RWPE2 (cell line): ENCODE measurements at regions not wholly inside any gene's neighbourhood (a gene's known extent, or its start where the extent isn't known, plus 50 kb on each side); places are given as distances from the start of the nearest gene placed in this dataset.

Experiments
- ATAC-seq: fragments of 200-7000 bp; cut with Tn5 transposase; 3 replicates; pipeline ENCODE4 v1.9.1; 2021; ENCODE audit warnings: low read depth
- DNase-seq: peaks from one replicate; pipeline ENCODE4 v3.0.0-alpha.2; 2020; ENCODE audit warnings: low spot score
- H3K27ac ChIP-seq: fragments of 450-650 bp; 2 replicates; pipeline ENCODE4 v1.5.1; 2017; ENCODE audit warnings: mild to moderate bottlenecking; ENCODE audit not compliant: poor library complexity, severe bottlenecking
- H3K27me3 ChIP-seq: fragments of 250-450 bp; sonication (Bioruptor Pico); 2 replicates; pipeline ENCODE4 v1.5.1; 2021; ENCODE audit warnings: mild to moderate bottlenecking, moderate library complexity; ENCODE audit not compliant: insufficient read depth, poor library complexity, severe bottlenecking
- H3K36me3 ChIP-seq: fragments of 250-450 bp; sonication (Bioruptor Pico); 2 replicates; pipeline ENCODE4 v1.5.1; 2020; ENCODE audit warnings: low read depth, mild to moderate bottlenecking, moderate library complexity
- H3K4me1 ChIP-seq: fragments of 250-450 bp; sonication (Bioruptor Pico); 2 replicates; pipeline ENCODE4 v1.5.1; 2021; ENCODE audit warnings: mild to moderate bottlenecking, moderate library complexity; ENCODE audit not compliant: insufficient read depth, poor library complexity, severe bottlenecking
- H3K4me3 ChIP-seq: fragments of 250-450 bp; sonication (Bioruptor Pico); 2 replicates; pipeline ENCODE4 v1.5.1; 2021; ENCODE audit warnings: mild to moderate bottlenecking, moderate library complexity; ENCODE audit not compliant: severe bottlenecking
- H3K9me3 ChIP-seq: fragments of 250-450 bp; sonication (Bioruptor Pico); 2 replicates; pipeline ENCODE4 v1.5.1; 2021; ENCODE audit warnings: mild to moderate bottlenecking, moderate library complexity; ENCODE audit not compliant: severe bottlenecking
- CTCF ChIP-seq: fragments of 450-650 bp; IDR thresholded peaks from one replicate; pipeline ENCODE4 v1.5.1; 2017; ENCODE audit warnings: mild to moderate bottlenecking, moderate library complexity; ENCODE audit not compliant: poor library complexity, severe bottlenecking

- ATAC-seq (no peak), DNase-seq (no peak)
- no peak overlapping the region for H3K27ac ChIP-seq
- no peaks in the 10 kb centered on the region for H3K36me3 ChIP-seq
- no peak for TF ChIP-seq CTCF
- H3K27me3 ChIP-seq = no peaks in the 10 kb centered on the region
- no peaks in the 10 kb centered on the region for H3K4me1 ChIP-seq
- H3K4me3 ChIP-seq = no peak overlapping the region
- peaks cover 2% of the 10 kb centered on the region for H3K9me3 ChIP-seq
These were observed 121.9 kb downstream of the MATN1 start for GRCh38 chr1:30601316-30602085.

- Histone ChIP-seq H3K27ac (no peak overlapping the region), H3K9me3 (peaks cover 2% of the 10 kb centered on the region), H3K4me1 (no peaks in the 10 kb centered on the region), H3K4me3 (no peak overlapping the region), H3K27me3 (no peaks in the 10 kb centered on the region), H3K36me3 (no peaks in the 10 kb centered on the region)
- TF ChIP-seq CTCF = no peak
- DNase-seq (no peak), ATAC-seq (no peak)
These were observed 122.7 kb downstream of the MATN1 start for GRCh38 chr1:30600706-30601105.

GRCh38 chr1:30600258-30600657, 123.1 kb downstream of the MATN1 start:
- no peaks in the 10 kb centered on the region for H3K27me3 ChIP-seq
- no peak overlapping the region for H3K4me3 ChIP-seq
- no peaks in the 10 kb centered on the region for H3K4me1 ChIP-seq
- no peaks in the 10 kb centered on the region for H3K36me3 ChIP-seq
- H3K9me3 ChIP-seq = peaks cover 2% of the 10 kb centered on the region
- TF ChIP-seq CTCF = no peak
- DNase-seq (no peak), ATAC-seq (no peak)
- H3K27ac ChIP-seq = no peak overlapping the region

- no peaks in the 10 kb centered on the region for H3K27me3 ChIP-seq
- DNase-seq = no peak
- H3K27ac ChIP-seq = no peak overlapping the region
These were observed 123.7 kb downstream of the MATN1 start for GRCh38 chr1:30599721-30600120.

More at GRCh38 chr1:30599721-30600120, 123.7 kb downstream of the MATN1 start:
- no peak for ATAC-seq
- H3K4me3 ChIP-seq = no peak overlapping the region
- no peak for TF ChIP-seq CTCF
- H3K36me3 ChIP-seq = no peaks in the 10 kb centered on the region
- no peaks in the 10 kb centered on the region for H3K4me1 ChIP-seq
- peaks cover 2% of the 10 kb centered on the region for H3K9me3 ChIP-seq
